ENCODE measurements at regions not wholly inside any gene's neighbourhood (a gene's known extent, or its start where the extent isn't known, plus 50 kb on each side); places are given as distances from the start of the nearest gene placed in this dataset.

- Mint-ChIP-seq H3K4me1 (no peaks in the 10 kb centered on the region), H3K36me3 (no peaks in the 10 kb centered on the region), H3K4me3 (no peak overlapping the region), H3K9me3 (peaks cover 0 to 28% (median 10%) of the 10 kb centered on the region in 7 donors), H3K27me3 (no peaks in the 10 kb centered on the region), H3K27ac (no peak overlapping the region)
- no peaks in the 10 kb centered on the region for H3K4me1 ChIP-seq (ENCODE audit: control insufficient read depth, insufficient read depth, low read length, poor library complexity, severe bottlenecking)
- no peak overlapping the region for H3K4me3 ChIP-seq (ENCODE audit: low read depth, low read length)
- H3K27me3 ChIP-seq (ENCODE audit: control insufficient read depth, insufficient read depth, low read length) = no peaks in the 10 kb centered on the region
- H3K27ac ChIP-seq (ENCODE audit: insufficient read depth, low read length, poor library complexity, severe bottlenecking) = no peak overlapping the region
- H3K36me3 ChIP-seq (ENCODE audit: control insufficient read depth, insufficient read depth, low read length) = no peaks in the 10 kb centered on the region
- no peak for ATAC-seq (ENCODE audit: low read depth in 2 of 2)
- no peak for DNase-seq
- peaks cover 0 to 3% of the 10 kb centered on the region in 2 experiments for H3K9me3 ChIP-seq (ENCODE audit: control insufficient read depth in 2 of 2, low read length in 2 of 2)
Measured at GRCh38 chr14:26395726-26396125, 202.1 kb downstream of the NOVA1 start.

- Histone ChIP-seq H3K27me3 (ENCODE audit: control insufficient read depth, insufficient read depth, low read length) (no peaks in the 10 kb centered on the region), H3K4me1 (ENCODE audit: control insufficient read depth, insufficient read depth, low read length, poor library complexity, severe bottlenecking) (no peaks in the 10 kb centered on the region), H3K4me3 (ENCODE audit: low read depth, low read length) (no peak overlapping the region), H3K9me3 (ENCODE audit: control insufficient read depth in 2 of 2, low read length in 2 of 2) (peaks cover under 1 to 3% of the 10 kb centered on the region in 2 experiments), H3K36me3 (ENCODE audit: control insufficient read depth, insufficient read depth, low read length) (no peaks in the 10 kb centered on the region), H3K27ac (ENCODE audit: insufficient read depth, low read length, poor library complexity, severe bottlenecking) (no peak overlapping the region)
- no peaks in the 10 kb centered on the region for H3K4me1 Mint-ChIP-seq
- H3K9me3 Mint-ChIP-seq = peaks cover 0 to 22% (median 11%) of the 10 kb centered on the region in 7 donors
- DNase-seq = no peak
- no peak overlapping the region for H3K4me3 Mint-ChIP-seq
- no peaks in the 10 kb centered on the region for H3K36me3 Mint-ChIP-seq
- H3K27ac Mint-ChIP-seq = no peak overlapping the region
- ATAC-seq (ENCODE audit: low read depth in 2 of 2) = no peak
- H3K27me3 Mint-ChIP-seq = no peaks in the 10 kb centered on the region
Measured at GRCh38 chr14:26394150-26394810, 203.6 kb downstream of the NOVA1 start.

- Histone ChIP-seq H3K27me3 (ENCODE audit: control insufficient read depth, insufficient read depth, low read length) (no peaks in the 10 kb centered on the region), H3K27ac (ENCODE audit: insufficient read depth, low read length, poor library complexity, severe bottlenecking) (no peak overlapping the region), H3K36me3 (ENCODE audit: control insufficient read depth, insufficient read depth, low read length) (no peaks in the 10 kb centered on the region), H3K4me3 (ENCODE audit: low read depth, low read length) (no peak overlapping the region), H3K4me1 (ENCODE audit: control insufficient read depth, insufficient read depth, low read length, poor library complexity, severe bottlenecking) (no peaks in the 10 kb centered on the region), H3K9me3 (ENCODE audit: control insufficient read depth in 2 of 2, low read length in 2 of 2) (peaks cover 2 to 3% of the 10 kb centered on the region in 2 experiments)
- Mint-ChIP-seq H3K4me3 (no peak overlapping the region), H3K27me3 (no peaks in the 10 kb centered on the region), H3K36me3 (no peaks in the 10 kb centered on the region), H3K4me1 (no peaks in the 10 kb centered on the region), H3K9me3 (peaks cover 0 to 31% (median 14%) of the 10 kb centered on the region in 7 donors), H3K27ac (no peak overlapping the region)
- ATAC-seq (ENCODE audit: low read depth in 2 of 2) (no peak), DNase-seq (no peak)
Measured at GRCh38 chr14:26392498-26392897, 205.3 kb downstream of the NOVA1 start.

GRCh38 chr14:26389646-26390508 is 208.0 kb downstream of the NOVA1 start:
- no peak for DNase-seq
- no peak overlapping the region for H3K27ac Mint-ChIP-seq
- no peaks in the 10 kb centered on the region for H3K4me1 Mint-ChIP-seq
- Histone ChIP-seq H3K4me3 (ENCODE audit: low read depth, low read length) (no peak overlapping the region), H3K27me3 (ENCODE audit: control insufficient read depth, insufficient read depth, low read length) (no peaks in the 10 kb centered on the region), H3K27ac (ENCODE audit: insufficient read depth, low read length, poor library complexity, severe bottlenecking) (no peak overlapping the region), H3K4me1 (ENCODE audit: control insufficient read depth, insufficient read depth, low read length, poor library complexity, severe bottlenecking) (no peaks in the 10 kb centered on the region), H3K36me3 (ENCODE audit: control insufficient read depth, insufficient read depth, low read length) (no peaks in the 10 kb centered on the region), H3K9me3 (ENCODE audit: control insufficient read depth in 2 of 2, low read length in 2 of 2) (peaks cover 0 to 2% of the 10 kb centered on the region in 2 experiments)
- H3K36me3 Mint-ChIP-seq = no peaks in the 10 kb centered on the region
- no peaks in the 10 kb centered on the region for H3K27me3 Mint-ChIP-seq
- peaks cover 0 to 28% (median 14%) of the 10 kb centered on the region in 7 donors for H3K9me3 Mint-ChIP-seq
- H3K4me3 Mint-ChIP-seq = no peak overlapping the region
- ATAC-seq (ENCODE audit: low read depth in 2 of 2) = no peak

GRCh38 chr14:26385310-26385709 is 212.5 kb downstream of the NOVA1 start:
- no peak for DNase-seq
- H3K27ac Mint-ChIP-seq = no peak overlapping the region
- H3K9me3 ChIP-seq (ENCODE audit: control insufficient read depth in 2 of 2, low read length in 2 of 2) = peaks cover 4 to 7% of the 10 kb centered on the region in 2 experiments
- H3K27me3 ChIP-seq (ENCODE audit: control insufficient read depth, insufficient read depth, low read length) = no peaks in the 10 kb centered on the region
- no peak for ATAC-seq (ENCODE audit: low read depth in 2 of 2)
- H3K4me3 ChIP-seq (ENCODE audit: low read depth, low read length) = no peak overlapping the region
- no peaks in the 10 kb centered on the region for H3K27me3 Mint-ChIP-seq
- no peaks in the 10 kb centered on the region for H3K4me1 Mint-ChIP-seq
- no peaks in the 10 kb centered on the region for H3K36me3 Mint-ChIP-seq
- no peaks in the 10 kb centered on the region for H3K36me3 ChIP-seq (ENCODE audit: control insufficient read depth, insufficient read depth, low read length)
- no peak overlapping the region for H3K4me3 Mint-ChIP-seq
- H3K9me3 Mint-ChIP-seq = peaks cover 0 to 33% (median 4%) of the 10 kb centered on the region in 7 donors
- H3K4me1 ChIP-seq (ENCODE audit: control insufficient read depth, insufficient read depth, low read length, poor library complexity, severe bottlenecking) = no peaks in the 10 kb centered on the region
- H3K27ac ChIP-seq (ENCODE audit: insufficient read depth, low read length, poor library complexity, severe bottlenecking) = no peak overlapping the region

GRCh38 chr14:26382901-26383685 is 214.7 kb downstream of the NOVA1 start:
- Histone ChIP-seq H3K4me1 (ENCODE audit: control insufficient read depth, insufficient read depth, low read length, poor library complexity, severe bottlenecking) (no peaks in the 10 kb centered on the region), H3K27ac (ENCODE audit: insufficient read depth, low read length, poor library complexity, severe bottlenecking) (no peak overlapping the region), H3K9me3 (ENCODE audit: control insufficient read depth in 2 of 2, low read length in 2 of 2) (peaks cover 4 to 6% of the 10 kb centered on the region in 2 experiments), H3K27me3 (ENCODE audit: control insufficient read depth, insufficient read depth, low read length) (no peaks in the 10 kb centered on the region), H3K4me3 (ENCODE audit: low read depth, low read length) (no peak overlapping the region), H3K36me3 (ENCODE audit: control insufficient read depth, insufficient read depth, low read length) (no peaks in the 10 kb centered on the region)
- no peak for DNase-seq
- H3K9me3 Mint-ChIP-seq = peaks cover 0 to 33% (median 7%) of the 10 kb centered on the region in 7 donors
- no peak for ATAC-seq (ENCODE audit: low read depth in 2 of 2)
- no peaks in the 10 kb centered on the region for H3K36me3 Mint-ChIP-seq
- H3K27ac Mint-ChIP-seq = no peak overlapping the region
- no peaks in the 10 kb centered on the region for H3K4me1 Mint-ChIP-seq
- H3K27me3 Mint-ChIP-seq = no peaks in the 10 kb centered on the region
- no peak overlapping the region for H3K4me3 Mint-ChIP-seq

GRCh38 chr14:26381405-26381804 is 216.4 kb downstream of the NOVA1 start:
- DNase-seq = no peak
- no peaks in the 10 kb centered on the region for H3K36me3 Mint-ChIP-seq
- ATAC-seq (ENCODE audit: low read depth in 2 of 2) = no peak
- peaks cover 6 to 10% of the 10 kb centered on the region in 2 experiments for H3K9me3 ChIP-seq (ENCODE audit: control insufficient read depth in 2 of 2, low read length in 2 of 2)
- no peaks in the 10 kb centered on the region for H3K27me3 ChIP-seq (ENCODE audit: control insufficient read depth, insufficient read depth, low read length)
- no peak overlapping the region for H3K27ac Mint-ChIP-seq
- no peaks in the 10 kb centered on the region for H3K4me1 ChIP-seq (ENCODE audit: control insufficient read depth, insufficient read depth, low read length, poor library complexity, severe bottlenecking)
- H3K27ac ChIP-seq (ENCODE audit: insufficient read depth, low read length, poor library complexity, severe bottlenecking) = no peak overlapping the region
- no peak overlapping the region for H3K4me3 ChIP-seq (ENCODE audit: low read depth, low read length)
- H3K27me3 Mint-ChIP-seq = no peaks in the 10 kb centered on the region
- H3K36me3 ChIP-seq (ENCODE audit: control insufficient read depth, insufficient read depth, low read length) = no peaks in the 10 kb centered on the region
- H3K4me1 Mint-ChIP-seq = no peaks in the 10 kb centered on the region
- peaks cover 0 to 25% (median 9%) of the 10 kb centered on the region in 7 donors for H3K9me3 Mint-ChIP-seq
- H3K4me3 Mint-ChIP-seq = no peak overlapping the region

Data from CD4-positive, CD25-positive, alpha-beta regulatory T cell (primary cell).